ENCODE measurements at regions not wholly inside any gene's neighbourhood (a gene's known extent, or its start where the extent isn't known, plus 50 kb on each side); places are given as distances from the start of the nearest gene placed in this dataset.
"Not testable (repeated sequence)": the region's sequence is repeated elsewhere in the genome, so short reads cannot be mapped to it uniquely, and the experiment has no call there.

- DNase-seq = no peak
Observed at GRCh38 chr15:96851613-96852012, 521.1 kb downstream of the NR2F2 start.

DNA sequence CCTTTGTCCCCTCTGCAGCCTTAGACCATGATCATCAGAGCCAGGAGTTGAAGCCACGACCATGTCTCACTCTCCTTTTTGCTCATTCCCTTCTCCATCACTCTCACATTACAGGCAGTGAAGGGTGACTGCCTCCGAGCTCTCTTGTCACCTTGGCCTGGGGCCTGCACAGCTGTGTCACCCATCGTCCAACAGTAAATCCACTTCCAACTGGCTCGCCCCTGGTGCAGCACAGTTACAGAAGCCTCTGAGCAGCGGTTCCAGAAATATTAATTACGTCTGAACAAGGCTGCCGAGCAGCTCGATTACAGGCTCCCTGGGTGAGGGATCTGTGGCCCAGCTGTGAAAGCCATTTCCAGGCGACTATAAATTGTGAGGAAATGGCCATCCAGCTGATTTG lies 528.2 kb downstream of the NR2F2 start:
- no peak for DNase-seq

- no peak for DNase-seq
Observed at GRCh38 chr15:96860741-96861140, 530.2 kb downstream of the NR2F2 start.

DNA sequence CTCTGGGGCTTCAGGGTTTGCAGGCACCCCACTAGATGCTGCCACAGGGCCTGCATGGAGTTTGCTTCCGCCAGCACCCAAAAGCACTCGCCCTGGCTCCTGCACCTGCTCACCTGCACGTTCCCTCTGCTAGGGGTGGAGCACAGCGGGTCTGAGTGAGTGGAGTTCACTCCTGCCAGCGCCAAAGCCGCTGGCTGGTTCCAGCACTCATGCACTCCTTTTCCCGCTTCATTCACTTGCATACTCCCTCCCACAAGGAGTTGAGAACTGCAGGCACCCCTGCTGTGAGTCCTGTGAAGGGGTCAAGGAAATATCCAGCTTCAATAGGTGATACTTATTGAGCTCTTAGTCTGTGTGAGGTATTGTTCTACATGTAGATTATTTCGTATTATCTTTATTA lies 537.5 kb downstream of the NR2F2 start:
- no peak for DNase-seq

DNA sequence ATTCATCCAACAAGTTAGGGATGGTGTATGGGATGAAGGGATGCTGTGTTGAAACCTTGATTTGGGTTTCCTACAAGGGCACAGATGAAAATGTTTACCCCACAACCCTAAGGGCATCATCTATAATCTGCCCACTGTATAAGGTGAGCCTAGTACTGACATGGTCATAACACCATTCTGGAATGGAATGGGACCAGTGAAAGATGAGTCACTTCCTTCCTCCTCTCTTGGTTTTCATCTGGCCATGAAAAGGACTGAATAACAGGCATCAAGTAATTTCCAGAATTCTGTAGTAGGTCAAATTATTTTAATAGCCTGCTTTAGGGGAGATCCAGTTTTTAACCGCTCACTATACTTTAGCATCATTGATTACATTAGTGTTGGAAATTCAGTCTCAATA lies 538.6 kb downstream of the NR2F2 start:
- no peak for DNase-seq

DNA sequence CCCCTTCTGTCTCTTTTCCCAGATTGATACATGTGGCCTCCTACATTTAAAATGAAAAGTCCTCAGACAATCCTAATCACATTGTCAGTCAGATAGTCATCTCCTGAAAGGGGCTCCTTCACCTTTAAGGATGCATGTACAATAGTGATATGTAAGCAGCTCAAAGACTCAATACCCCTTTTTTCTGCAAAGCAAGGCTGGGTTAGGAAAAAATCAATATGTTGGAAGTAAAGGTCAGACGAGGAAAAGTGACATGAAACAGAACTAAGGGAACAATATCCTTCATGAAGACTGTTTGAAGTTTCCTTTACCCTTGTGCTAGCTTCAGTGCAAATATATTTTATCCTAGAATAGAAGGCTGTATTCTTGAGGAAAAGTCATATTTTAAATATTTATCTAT lies 539.3 kb downstream of the NR2F2 start:
- DNase-seq = no peak

DNA sequence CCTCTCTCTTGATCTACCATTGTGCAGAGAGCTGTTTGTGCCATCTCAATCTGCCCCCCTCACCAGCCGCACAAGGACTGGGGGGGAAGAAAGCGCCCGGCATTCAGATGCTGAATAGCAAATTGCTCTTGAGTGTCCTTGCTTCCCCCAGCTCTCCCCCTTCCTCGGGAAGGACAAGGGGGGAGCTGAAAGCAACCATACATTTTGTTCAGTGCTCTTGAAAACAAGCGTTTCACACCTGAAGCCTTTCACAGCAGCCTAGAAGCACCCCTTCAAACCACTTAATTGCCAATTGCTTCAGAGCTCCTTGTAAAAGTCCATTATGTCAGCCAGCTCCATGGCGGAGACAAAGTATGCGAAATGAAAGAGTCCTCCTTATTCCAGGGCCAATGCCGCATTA lies 540.1 kb downstream of the NR2F2 start:
- no peak for DNase-seq

- not testable (repeated sequence) for DNase-seq
Observed at GRCh38 chr15:96877442-96877841, 546.9 kb downstream of the NR2F2 start.

DNA sequence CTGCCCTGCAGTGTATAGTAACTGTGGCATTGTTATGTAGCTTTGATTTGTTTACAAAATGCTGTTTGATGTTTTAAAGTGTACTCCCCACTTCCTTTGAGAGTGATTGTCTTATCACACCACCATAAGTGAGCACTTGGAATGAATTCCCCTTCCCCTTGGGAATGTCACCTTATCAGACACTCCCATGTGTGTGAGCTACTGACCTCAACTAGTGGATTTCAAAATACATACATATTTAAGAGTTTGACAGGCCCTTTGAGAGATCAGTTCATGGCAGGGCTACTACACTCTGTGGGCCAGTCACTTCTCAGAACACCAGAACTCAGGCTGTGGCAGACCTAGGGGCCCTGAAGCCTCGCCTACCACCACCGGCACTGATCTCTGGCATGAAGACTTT lies 547.6 kb downstream of the NR2F2 start:
- DNase-seq = no peak

DNA sequence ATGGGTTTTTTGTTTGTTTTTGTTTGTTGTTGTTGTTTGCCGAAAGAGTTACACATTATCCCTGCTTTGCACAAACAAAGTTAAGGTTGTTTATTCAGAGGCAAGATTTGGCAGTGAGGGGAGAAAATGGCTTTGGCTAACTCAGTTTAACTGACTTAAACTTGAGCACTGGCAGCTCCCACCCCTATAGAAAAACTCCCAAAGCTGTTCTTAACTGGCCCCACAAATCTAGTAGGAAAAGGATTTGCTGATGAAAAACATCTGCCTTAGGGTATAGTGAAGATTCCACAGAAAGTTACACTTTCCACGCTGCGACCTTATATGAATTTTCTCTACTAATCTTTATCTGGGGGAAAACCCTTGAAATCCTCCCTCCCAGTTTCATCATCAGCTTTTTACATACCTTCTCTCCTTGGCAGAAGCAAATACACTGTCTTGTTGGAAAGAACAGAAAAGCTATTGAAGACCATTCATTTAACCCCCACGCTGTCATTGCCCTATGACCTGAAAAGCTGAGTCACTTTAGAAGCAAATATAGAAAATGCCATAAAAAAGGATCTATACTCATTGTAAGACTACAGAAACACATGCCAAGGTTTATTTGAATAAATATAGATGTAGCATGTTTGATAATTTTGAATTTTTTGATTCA lies 551.7 kb downstream of the NR2F2 start:
- no peak for DNase-seq

GRCh38 chr15:96887730-96888129 lies 557.2 kb downstream of the NR2F2 start:
- no peak for DNase-seq

DNA sequence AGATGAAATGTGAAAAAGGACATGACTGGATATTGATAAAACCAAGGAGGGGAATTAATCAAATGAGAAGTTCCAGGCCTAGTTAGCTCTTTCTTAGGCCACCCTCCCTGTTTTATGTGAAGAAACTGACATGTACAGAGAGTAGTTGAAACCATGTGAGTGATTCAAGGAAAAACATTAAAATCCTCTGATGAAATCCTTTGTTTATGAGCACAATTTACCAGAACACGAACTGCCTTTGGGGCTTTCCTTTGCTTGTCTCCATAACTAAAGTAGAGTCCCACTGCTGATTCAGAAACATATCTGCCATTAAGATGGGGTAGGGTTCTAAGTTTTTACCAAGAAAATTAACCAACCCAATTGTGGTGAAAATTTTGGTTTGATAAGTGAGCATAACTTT lies 558.3 kb downstream of the NR2F2 start:
- DNase-seq = no peak

DNA sequence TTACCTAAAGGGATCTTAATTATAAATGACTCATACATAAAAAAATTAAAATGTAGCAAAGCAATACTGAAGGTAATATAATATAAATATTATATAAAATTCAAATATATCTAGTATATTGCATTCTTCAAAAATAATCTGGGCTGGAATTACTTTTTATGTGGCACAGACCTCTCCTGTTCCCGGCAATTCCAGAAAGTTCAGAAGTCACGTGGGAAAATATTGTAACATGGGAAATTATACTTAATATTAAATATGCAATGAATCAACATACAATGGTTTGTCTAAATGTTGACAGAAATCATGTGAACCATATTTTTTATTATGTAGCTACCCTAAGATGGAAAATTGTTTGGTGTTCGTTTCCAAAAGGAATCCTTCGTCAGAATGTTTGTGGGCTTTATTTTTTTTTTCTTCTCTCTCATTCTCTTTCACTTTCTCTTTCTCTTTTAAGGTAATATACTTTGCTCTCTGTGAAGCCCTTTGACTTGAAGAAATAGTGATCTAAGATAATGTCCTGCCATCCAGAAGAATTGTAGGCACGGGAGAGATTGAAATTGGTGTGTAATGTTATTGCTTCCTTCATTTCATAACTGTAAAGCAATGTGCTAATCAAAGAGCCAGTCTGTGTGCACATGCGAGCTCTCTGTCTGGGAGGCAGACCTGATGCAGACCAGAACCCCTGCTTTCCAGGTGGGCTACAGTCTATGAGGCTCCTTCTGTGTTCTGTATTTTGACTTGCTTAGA lies 559.4 kb downstream of the NR2F2 start:
- no peak for DNase-seq

GRCh38 chr15:96891046-96891445 lies 560.5 kb downstream of the NR2F2 start:
- DNase-seq = no peak

- no peak for DNase-seq
Observed at GRCh38 chr15:96893159-96893906, 562.8 kb downstream of the NR2F2 start.

DNA sequence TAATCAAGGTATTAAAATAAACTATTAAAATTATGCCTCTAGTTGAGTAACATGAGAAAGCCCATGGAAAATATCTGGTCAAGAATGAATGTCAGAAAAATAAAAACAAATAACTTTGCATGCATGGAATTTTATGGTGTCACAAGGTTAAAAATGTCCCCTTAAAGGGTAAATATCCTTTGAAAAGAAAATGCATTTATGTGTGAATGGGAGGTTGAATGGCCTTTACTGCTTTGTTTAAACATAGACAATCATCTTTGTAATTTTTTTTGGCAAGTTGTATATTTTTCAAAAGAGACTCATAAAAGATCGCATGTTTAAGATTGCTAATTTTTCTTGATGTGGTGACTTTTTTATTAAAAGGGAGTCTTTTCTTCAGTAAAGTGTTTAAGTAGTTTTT lies 564.2 kb downstream of the NR2F2 start:
- no peak for DNase-seq

- no peak for DNase-seq
Observed at GRCh38 chr15:96896766-96897165, 566.3 kb downstream of the NR2F2 start.

- no peak for DNase-seq
Observed at GRCh38 chr15:96914081-96914480, 583.6 kb downstream of the NR2F2 start.

GRCh38 chr15:96916750-96917149 lies 586.2 kb downstream of the NR2F2 start:
- DNase-seq = no peak

GRCh38 chr15:96924570-96924969 lies 594.1 kb downstream of the NR2F2 start:
- DNase-seq = no peak

DNA sequence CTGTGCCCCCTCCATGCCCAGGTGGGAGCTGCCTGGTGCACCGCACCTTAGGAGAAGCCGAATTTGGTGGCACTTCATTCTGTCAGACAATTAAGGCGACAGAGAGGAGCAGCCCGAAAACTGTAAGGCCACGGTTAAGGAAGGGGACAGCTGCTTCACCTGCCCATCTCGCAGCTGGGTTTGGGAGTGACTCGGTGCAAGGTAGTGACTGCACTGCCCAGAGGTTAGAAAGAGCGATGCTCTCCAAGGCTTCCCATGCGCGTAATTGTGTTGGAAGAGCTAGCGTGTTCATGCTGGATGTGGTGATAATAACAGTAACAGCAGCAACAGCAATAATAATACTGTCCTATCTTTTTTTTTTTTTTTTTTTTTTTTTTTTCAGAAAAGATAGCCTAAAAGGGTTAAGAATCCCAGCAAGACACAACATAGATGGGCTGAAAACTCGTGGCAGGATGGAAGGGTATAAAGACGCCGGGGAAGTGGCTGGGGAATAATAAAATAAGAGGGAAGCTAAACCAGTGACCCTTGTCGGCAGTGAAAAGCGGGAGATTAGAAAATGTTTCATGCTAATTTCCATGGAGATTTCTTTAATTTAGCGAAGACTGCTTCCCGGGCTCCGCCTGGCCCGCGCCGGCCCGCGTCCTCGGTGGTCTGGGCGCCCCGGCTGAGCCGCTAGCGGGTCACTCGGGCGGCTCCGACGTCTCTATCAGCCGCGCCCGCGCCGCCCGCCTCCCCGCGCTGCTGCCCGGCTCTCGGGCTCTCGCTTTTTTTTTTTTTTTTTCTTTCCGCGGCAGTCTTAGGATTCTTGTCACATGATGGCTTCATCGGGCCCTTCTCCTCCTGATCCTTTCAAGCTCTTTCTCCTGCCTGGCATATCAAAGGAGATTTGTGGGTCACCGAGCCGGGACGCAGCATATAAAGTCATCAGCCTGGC lies 617.1 kb downstream of the NR2F2 start:
- DNase-seq = no peak

GRCh38 chr15:96948981-96949380 lies 618.5 kb downstream of the NR2F2 start:
- DNase-seq = no peak

DNA sequence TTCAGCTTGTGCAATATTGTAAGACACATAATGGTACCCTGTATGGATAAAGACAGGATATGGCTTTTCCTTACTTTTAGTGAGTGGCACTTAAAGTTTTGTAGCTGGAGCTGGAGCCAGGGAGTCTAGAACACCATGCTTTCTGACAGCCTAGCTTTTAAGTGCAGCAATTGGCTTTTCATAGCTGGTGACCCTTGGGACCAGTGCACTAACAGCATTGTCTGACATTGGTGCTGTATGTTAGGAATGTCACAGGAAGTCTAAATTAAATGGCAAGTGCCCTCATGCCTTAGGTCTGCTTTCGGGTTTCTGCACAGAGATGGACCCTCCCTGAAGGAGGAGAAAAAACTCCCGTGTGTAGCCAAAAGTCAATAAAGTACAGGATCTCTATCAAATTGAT lies 628.2 kb downstream of the NR2F2 start:
- DNase-seq = no peak

All from activated CD4-positive, alpha-beta T cell treated with anti-CD3 and anti-CD28 coated beads for 48 hours (primary cell).